GM12873 (cell line): ENCODE measurements at regions not wholly inside any gene's neighbourhood (a gene's known extent, or its start where the extent isn't known, plus 50 kb on each side); places are given as distances from the start of the nearest gene placed in this dataset.

ENCODE experiments used
- TF ChIP-seq, protein P1 (sequence below): IDR thresholded peaks from 2 replicates; pipeline ENCODE4 v1.5.1; 2012; ENCODE audit warnings: low read depth, mild to moderate bottlenecking, moderate library complexity, low read length, control low read depth; ENCODE audit not compliant: insufficient read depth; ENCODE audit errors: missing control alignments

DNA sequence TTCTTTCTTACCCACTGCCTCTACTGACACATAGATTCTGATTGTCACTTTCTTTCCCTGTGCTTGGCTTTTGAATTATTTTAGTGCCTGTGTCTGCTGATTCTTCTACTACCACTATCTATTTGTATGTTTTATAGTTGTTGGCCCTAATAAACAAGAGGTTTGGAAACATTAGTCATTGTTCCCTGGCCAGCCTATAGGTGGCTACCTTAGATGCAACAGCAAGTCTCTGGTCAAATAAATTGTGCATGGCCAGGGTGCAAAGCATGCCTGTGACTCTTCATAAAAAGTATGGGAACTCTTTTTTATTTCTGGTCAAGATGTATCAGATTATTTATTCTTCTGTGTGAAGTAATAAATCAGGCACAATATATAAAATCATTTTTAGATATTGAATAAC is 124.4 kb downstream of the PLK2 start:
- TF ChIP-seq, protein P1, sequence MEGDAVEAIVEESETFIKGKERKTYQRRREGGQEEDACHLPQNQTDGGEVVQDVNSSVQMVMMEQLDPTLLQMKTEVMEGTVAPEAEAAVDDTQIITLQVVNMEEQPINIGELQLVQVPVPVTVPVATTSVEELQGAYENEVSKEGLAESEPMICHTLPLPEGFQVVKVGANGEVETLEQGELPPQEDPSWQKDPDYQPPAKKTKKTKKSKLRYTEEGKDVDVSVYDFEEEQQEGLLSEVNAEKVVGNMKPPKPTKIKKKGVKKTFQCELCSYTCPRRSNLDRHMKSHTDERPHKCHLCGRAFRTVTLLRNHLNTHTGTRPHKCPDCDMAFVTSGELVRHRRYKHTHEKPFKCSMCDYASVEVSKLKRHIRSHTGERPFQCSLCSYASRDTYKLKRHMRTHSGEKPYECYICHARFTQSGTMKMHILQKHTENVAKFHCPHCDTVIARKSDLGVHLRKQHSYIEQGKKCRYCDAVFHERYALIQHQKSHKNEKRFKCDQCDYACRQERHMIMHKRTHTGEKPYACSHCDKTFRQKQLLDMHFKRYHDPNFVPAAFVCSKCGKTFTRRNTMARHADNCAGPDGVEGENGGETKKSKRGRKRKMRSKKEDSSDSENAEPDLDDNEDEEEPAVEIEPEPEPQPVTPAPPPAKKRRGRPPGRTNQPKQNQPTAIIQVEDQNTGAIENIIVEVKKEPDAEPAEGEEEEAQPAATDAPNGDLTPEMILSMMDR: no peak

DNA sequence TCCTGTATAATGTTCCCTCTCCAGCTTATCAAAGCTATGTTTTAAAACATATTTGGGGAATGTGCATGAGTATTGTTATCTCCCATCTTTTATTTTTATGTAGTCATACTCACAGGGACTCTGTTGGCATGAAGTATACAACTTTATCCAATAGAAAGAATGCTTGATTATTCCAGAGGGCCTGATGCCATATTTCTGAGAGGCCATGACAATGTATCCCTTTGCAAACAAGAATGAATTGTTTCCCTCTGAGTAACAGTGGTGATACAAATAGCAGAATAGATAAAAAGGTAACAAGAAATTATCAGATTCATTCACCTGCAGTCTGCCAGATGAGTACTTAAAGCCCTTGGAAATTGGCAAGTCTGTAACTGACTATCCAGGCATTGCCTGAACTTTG is 125.9 kb downstream of the PLK2 start:
- TF ChIP-seq, protein P1: no peak

DNA sequence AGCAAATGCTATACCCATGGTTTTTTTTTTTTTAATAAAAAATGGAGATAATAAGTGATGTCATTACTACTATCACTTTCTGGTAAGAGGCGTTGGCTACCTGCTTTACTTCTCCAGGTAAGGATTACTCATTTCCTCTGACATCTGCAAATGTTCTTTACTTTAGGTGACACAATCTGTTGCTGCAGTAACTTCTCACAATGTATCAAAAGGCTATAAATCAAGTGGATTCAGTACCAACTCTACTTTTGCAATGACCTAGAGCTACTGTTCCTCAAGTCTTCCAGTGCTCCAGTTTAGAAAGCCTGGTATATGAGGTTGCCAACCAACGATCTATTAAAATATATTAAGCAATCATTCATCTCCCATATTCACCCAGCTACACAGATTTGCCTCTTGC is 129.1 kb downstream of the PLK2 start:
- TF ChIP-seq, protein P1: no peak

DNA sequence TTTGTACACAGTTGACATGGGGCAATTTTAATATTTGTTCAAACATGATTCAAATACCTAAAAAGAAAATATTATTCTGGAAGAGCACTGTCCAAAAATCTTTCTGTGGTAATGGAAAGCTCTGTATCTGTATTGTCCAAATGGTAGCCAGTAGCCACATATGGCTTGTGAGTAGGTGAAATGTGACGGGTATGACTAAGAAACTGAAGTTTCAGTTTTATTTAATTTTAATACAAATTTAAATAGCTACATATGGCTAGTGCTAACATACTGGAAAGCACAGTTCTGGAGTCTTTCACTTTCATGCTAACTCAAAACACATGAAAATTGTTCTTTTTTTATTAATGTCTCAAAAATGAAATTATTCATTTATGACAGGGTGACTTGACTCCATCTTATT is 132.6 kb downstream of the PLK2 start:
- TF ChIP-seq, protein P1: no peak

DNA sequence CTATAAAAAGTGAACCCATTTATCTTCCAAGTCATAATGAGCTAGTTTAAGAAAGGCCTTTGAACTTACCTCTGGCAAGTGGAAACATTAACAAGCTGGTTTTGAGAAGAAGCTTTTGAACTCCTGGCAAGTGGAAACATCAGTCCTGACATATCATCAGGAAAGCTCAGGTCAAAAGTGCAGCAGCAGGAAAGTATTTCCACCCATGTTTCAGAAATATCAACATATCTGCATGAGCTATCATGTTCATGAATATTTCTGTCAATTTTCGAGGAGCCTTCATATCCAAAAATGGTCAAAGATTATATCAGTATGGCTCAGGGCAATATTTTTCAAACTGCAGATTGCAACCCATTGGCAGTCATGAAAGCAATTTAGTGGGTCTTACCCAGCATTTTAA is 133.9 kb downstream of the PLK2 start:
- TF ChIP-seq, protein P1: no peak

DNA sequence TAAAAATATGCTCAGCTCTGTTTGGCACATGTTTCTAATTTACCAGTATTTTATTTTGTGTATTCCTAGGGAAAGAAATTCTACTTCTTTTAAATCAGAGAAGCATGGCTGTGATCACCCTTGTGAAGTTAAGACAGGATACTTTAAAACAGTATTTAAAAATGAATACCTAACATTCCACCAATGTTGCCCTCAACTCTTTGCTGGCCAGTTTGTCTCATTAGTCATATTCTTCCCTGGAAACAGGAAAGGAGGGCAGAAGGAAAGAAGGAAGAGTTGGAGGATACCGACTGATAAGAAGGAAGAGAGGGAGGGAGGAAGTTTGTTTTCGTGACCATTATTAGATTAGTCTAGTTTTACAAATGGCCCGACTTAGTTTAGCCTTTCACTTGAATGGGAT is 137.4 kb downstream of the PLK2 start:
- TF ChIP-seq, protein P1: no peak

DNA sequence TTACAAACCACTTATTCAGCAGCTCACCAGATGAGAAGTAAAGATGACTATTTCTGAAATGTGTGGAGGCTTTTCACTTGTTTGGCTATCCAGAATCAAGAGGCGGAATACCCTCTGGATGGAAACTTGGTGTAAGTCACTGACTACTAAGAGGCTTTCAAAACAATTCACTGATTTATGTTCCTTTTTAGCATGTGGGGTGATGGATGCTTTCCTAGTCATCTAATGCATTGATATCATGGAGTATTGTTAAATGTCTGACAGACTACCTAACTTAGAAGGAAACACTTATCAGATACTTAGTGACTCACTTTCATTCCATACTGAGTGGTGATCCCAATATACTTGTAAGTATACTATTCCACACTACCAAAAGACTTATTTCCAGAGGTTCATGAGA is 141.4 kb downstream of the PLK2 start:
- TF ChIP-seq, protein P1: no peak

DNA sequence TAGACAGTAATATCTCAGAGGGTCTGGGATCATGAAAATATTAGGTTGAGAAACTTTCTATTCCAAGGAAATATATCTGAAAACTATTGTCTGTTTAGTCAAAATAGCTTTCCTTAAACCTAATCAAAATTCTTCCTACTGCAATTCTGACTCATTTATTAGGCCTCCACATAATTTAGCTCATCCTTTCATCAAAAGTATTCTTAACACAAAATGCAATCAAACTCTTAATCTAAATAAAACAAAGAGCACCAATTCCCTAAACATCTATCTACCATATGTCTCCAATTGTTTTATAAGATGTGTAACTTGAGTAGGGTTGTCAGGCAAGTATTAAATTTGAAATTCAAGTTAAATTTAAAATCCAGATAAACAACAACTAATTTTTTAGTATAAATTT is 142.1 kb downstream of the PLK2 start:
- TF ChIP-seq, protein P1: no peak
